Umbilical cord (tissue), 1 donor: ENCODE measurements at regions not wholly inside any gene's neighbourhood (a gene's known extent, or its start where the extent isn't known, plus 50 kb on each side); places are given as distances from the start of the nearest gene placed in this dataset.
"Not testable (repeated sequence)": the region's sequence is repeated elsewhere in the genome, so short reads cannot be mapped to it uniquely, and the experiment has no call there.

ENCODE experiments used
- DNase-seq: peaks from one replicate; pipeline ENCODE4 v3.0.0-alpha.2; 2015; ENCODE audit warnings: low spot score

DNA sequence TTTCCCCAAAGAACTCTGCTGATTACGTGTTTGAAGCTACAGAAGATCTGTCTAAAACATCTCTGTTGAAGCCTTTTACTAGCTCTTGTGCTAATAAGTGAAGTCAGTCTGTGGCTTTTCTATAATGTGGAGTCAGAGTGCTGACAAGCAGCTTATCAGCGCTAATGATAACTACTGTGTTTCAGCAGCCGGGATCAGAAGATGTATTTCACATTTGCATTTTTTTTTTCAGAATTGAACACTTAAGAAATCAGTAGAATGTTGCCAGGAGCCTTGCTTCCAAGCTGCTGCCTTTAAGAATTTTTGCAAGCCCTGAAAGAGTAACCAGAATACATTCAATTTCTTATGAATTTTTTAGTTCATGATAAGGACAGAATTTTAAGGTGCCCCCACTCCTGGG, 519.4 kb upstream of the NR5A2 start:
- no peak for DNase-seq

DNA sequence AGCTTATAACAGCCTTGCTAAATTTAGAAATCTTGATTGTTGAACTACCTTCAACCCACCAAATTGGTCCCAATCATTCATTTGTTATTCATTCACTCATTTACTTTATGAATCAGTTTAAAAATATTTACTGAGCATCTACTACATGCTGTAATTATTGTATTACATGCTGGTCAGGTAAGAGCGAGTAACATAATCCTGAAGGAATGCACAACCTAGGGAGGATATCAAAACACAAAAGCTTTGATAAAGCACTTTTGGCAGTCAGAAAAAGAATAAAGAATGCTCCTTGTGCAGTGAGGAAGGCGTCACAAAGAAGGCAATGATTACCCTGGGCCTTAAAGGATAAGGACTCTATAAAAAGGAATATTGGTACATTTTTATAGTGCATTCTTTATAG, 518.9 kb upstream of the NR5A2 start:
- DNase-seq = no peak

DNA sequence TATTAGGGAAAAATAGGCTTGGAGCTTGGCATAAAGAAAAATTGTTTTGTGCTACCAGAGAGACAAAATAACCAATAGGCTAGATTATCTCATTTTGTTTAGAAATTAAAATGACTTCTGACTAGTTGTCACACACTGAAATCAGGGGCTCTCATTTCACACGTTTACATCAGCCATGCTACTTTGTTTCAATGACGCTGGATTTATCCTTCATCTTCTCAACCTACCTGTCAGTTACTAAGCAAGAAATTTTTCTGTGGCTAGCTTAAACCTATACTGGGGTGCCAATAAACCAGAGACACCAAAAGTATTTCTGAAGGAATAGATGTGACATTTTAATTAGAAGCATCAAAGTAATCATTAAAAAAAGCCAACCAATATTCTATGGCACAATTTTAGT, 518.1 kb upstream of the NR5A2 start:
- no peak for DNase-seq

DNA sequence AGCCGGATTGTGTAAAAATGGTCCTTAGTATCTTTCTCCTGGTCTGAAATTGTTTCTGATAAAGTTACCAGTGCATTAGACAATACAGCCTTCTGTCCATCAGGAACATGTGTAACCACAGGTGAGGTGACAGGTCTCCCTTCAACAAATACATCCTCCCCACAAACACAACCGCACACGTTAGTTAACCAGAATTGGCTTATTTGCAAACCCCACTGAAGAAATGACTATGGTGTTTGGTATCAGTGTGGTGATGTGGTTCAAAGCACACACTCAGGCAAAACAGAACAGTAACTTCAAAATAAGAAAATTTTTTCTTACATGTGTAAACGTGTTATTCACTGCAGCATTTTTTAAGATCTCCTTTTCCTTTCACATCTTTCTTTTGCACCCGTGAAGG, 517.2 kb upstream of the NR5A2 start:
- DNase-seq = no peak

DNA sequence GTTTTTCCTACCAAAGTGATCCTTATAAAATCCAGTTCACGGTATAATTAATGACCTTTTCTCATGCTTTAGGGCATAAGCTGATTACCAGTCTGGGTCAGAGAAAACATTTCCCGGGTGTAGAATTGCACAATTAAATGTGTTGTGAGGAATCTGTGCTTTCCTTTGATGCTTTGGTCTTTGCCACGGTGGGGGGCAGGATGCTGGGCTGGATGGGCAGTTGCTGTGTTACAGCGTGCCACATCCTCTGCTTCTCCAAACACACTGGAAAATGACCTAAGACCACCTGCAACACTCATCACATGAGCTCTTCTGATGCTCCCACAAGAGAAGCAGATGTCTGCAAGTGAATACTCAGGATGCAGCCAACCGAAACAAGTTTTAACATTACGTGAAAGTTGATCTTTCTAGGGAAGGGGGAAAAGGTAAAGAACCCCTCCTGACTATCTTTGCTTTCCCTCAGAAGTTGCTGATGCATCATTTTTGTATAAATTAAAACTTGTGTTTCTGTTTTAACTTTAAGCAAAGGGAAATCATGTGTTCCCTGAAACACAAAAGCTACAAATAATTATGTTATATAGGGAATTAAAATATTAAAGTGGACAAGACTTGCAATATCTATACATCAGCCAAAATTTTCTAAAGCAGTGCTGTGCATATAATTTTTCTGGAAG, 515.3 kb upstream of the NR5A2 start:
- no peak for DNase-seq

DNA sequence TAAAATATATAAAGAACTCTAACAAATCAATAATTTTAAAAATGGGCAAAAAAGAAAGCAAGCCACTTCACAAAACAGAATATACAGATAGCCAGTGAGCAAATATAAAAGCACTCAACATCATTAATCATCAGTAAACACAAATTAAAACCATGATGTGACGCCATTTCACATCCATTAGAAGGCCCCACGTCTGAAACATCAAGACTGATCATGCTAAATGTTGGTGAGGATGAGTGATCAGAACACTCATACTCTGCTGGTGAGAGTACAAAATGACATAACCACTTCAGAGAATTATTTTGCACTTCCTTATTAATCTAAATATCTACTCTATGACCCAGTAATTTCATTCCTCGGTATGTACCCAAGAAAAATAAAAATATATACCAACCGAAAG, 512.2 kb upstream of the NR5A2 start:
- no peak for DNase-seq

DNA sequence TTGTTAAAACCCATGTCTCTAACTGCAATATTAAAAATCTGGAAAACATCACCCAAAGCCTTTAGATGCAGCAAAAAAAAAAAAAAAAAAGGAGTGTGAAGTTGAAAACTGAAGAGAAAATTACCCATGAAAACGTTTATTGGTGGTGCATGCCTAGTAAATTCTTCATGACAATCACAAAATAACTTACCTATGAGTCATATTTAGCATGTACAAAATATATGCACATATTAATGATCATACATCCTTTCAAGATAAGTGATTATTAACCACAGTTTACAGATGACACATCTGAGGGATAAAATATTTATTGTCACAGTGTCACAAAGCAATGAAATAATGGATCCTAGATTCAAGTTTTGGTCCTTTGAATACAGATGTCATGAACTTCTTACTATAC, 505.2 kb upstream of the NR5A2 start:
- no peak for DNase-seq

DNA sequence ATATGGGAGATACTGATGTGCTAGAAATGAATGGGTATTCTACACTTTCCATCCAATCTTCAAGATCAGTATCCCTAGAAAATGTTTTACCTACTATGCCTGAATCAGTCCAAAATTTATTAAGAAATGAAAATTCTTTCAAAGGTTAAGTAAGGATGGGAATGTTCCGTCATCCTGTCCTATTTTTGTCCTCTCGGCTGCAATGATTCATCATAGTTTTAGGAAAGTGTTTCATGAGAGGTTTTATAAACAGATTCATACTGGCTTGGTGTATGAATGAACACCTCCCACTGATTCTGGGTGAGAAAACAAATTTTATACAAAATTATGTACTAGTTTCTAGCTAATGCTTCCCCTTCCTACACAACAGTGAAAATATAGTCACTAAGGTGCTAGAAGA, 504.6 kb upstream of the NR5A2 start:
- no peak for DNase-seq

DNA sequence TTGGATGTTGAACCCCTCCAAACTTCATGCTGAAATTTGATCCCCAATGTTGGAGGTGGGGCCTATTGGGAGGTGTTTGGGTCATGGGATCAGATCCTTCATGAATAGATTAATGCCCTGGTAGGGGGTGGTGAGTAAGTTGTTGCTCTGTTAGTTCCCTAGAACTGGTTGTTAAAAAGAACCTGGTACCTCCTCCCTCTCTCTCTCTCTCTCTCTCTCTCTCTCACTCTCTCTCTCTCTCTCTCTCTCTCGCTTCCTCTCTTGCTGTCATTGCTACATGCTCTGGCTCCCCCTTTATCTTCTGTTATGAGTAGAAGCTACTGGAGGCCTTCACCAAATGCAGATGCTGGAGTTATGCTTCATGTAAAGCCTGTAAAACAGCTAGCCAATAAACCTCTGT, 498.2 kb upstream of the NR5A2 start:
- DNase-seq = no peak

DNA sequence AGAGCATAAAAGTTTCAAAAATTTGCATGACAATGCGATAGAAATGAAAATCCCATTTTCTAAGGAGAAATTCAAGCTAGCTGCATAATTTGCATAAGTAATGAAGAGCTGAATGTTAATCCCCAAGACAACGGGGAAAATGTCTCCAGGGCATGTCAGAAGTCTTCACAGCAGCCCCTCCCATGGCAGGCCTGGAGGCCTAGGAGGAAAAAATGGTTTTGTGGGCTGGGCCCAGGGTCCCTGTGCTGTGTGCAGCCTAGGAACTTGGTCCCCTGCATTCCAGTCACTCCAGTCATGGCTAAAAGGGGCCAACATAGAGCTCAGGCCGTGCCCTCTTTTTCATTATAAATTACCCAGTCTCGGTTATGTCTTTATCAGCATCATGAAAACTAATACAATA, 494.1 kb upstream of the NR5A2 start:
- not testable (repeated sequence) for DNase-seq

DNA sequence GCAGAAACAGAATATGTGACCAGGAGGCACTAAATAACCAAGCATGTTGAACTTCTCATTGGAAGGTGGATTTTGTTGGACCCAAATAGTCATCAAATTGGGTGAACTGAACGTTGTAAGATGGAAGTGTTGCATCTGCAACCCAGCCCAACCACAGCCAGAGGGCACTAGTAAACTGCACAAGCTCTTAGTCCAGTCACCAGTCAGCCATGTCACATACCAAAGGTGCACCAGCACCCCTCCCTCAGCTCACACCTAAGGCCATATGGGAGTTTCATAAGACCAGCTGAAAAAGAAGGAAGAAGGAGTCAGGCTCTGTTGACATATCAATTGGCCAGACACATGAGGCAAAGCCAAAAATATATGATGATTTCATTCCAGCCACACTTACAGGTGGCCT, 481.7 kb upstream of the NR5A2 start:
- no peak for DNase-seq

DNA sequence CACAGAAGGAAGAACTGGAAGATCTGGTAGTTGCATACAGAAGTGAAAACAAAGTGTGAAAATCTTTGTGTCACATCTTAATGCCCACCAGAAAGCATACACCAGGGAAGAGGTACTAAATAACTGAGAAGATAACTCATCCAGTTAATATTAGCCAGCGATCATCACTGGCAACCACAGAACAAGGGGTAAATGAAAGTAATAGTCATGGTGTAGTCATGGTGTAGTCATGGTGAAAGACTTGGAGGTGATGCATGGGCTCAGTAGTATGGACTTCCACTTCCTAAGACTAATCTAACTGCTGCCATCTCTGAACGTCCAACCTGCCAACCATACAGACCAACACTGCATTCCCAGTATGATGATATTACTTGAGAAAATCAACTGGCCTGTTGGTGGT, 481.2 kb upstream of the NR5A2 start:
- DNase-seq = no peak

DNA sequence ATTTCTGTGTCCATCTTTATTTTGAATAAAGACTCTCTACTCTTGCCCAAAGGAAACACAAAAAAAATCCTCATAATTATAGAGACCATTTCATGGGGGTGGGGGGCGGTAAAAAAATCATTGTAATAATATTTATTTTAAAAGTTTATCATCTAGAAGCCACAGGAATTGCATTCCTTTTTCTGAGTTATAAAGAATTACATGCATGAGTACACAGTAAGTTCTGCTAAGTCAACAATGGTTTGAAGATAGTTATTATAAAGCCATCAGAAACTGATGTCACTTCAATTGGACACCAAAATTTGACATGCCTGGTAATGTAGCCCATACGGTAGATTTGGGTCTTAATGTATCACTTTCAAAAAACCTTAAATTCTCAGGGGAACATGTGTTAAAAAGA, 478.1 kb upstream of the NR5A2 start:
- no peak for DNase-seq

DNA sequence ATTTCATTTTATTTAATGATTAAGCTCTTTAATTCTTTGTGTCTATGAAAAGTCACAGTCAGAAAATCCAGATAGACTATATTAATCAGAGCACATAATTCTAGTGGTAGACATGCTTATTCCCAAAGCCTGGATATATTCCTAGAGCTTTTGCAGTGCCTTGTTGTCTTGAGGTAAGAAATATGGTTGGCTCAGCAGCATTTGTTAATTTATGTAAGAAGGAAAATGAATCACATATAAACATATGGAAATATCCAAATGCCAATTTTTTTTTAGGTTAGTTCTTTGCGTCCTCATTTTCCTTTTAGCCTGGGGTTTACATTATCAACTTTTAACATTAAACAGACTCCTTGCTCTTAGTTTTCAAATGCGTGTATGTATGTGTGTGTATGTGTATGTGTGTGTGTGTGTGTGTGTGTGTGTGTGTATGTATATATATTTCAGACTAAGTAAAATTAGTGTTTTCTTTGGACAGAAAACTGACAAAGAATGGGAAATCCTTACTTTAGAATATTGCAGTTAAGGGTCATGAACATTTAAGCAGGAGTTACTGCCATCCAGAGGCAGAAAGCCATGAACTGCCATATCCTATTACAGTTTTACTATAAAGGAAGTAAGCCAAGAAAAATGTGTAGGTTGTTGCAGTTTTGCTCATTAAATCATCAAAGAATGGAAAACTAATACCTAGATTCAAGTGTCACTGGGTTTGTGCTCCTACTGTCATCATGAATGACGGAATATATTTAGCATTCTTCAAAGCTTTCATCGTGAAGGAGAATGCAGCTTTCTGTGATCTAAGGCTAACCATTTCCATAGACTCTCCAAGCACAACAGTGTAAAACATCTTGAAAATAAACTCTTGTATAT, 477.1 kb upstream of the NR5A2 start:
- DNase-seq = peak; percentile 91

DNA sequence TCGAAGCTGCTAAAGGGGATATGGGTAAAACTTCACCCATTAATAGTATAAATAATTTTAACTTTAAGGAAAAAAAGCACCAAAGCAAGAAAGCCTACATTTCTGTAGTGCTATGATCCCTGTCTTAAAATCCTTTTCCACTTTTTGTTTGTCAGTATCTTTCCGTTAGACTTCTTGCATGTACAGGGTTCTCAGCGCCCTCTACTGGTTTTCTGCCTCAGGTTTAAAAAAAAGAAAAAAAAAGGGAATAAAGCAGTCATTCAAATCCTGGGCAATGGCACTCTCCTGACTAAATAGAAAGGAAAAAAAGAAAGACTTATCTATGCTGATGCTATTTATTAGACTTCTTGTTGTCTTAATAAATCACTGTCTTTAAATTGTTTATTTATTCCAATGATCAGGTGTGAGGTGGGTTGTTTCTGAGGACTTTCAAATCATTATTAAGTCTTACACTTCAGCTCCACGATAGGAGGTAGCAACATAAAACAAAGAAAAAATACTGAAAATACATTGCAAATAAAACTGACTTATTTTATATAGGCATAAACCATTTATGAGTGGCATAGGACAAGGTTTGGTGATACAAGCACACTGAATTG, 475.4 kb upstream of the NR5A2 start:
- DNase-seq = peak; percentile 77

DNA sequence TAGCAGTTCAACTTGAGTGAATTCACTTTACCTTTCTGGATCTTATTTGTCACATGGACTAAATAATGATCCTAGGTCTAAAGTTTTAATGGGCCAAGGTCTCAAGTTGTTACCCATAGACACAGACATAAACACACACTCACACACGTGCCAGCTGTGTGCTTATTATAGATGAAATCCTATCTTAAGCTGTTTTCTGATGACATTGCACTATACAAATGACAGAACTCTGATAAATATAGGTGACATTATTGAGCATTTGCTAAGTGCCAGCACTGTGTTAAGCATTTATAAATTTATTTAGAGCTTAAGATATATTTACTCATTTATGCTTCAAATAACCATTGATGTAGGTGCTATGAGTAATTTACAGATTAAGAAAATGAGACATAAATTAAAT, 474.4 kb upstream of the NR5A2 start:
- DNase-seq = no peak

DNA sequence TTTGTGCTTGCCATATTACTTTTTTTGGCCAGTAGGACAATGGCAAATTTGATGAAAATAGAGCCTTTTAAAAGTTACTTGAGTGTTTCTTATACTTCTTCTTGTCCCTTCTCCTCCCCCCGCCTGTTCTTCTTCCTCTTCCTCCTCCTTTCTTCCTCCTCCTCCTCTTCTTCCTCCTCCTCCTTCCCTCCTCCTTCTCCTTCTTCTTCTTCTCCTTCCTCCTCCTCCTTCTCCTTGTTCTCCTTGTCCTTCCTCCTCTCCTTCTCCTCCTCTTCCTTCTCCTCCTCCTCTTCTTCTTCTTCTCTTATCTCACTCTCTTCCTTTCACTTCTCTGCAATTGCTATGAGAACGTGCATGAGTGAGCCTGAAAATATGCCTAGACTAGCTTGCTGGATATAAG, 466.2 kb upstream of the NR5A2 start:
- DNase-seq = no peak

DNA sequence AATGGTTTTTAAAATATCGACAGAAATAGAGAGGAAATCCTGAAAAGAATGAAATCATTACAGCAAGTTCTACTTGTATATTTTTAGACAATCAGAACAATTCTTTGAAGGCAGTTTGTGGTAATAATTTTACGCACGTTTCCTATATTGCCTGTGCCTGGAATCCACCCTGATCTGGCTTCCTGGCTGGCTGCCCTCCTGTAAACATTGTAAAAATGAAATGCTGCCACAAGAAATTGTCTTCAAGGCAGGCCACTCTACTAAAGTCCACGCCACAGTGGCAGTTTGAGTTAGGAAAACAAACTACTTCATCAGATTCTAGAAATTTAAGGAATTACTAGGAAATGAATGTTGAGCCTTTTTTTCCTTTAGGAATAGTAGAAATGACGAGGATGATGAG, 454.5 kb upstream of the NR5A2 start:
- peak; percentile 45 for DNase-seq

DNA sequence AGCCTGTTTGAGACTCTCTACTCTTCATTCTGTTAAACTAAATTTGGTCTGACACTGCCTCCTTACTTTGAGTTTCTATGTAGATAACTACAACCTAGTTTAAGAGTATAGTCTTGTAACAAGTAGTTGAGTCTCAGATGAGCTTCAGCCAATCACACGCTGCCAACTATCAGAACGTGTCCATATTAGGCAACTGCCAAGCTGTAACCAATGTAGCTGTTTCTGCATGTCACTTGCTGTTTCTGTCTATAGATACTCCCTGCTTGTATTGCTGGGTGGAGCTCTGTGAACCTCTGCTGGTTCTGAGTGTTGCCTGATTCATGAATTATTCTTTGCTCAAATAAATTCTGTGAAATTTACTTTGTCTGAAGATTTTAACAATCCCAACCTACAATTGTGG, 452.6 kb upstream of the NR5A2 start:
- DNase-seq = no peak

DNA sequence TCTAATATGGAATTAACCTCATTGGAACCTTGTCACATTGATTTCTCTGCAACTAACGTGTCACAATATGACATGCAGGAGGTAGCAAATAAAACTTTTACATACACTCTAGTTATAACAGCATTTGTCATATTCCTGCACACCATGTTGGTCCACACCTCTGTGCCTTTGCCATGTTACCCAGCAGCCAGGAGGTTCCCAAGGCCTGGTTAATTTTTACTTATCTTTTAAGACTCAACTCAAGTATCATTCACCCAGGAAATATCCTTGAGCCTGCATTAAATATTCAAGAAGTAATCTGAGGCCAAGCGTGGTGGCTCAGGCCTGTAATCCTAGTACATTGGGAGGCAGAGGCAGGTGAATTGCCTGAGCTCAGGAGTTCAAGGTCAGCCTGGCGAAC, 447.2 kb upstream of the NR5A2 start:
- DNase-seq = no peak

DNA sequence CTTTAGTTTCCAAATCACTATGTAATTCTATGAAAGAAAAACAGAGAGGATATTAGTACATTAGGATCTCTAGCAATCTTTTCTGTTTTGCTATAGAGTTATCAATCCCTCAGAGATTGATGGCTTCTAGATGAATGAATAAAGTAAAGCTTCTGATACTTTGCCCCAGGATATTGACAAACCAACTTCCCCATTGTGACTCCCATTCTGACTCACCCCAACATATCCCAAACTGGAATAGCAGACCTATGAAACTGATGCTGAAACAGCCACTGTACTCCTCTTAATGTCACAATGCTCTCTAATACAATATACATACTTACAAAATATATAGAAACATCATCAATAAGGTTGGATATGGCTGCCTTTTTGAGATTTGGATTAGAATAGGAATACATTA, 442.1 kb upstream of the NR5A2 start:
- no peak for DNase-seq

DNA sequence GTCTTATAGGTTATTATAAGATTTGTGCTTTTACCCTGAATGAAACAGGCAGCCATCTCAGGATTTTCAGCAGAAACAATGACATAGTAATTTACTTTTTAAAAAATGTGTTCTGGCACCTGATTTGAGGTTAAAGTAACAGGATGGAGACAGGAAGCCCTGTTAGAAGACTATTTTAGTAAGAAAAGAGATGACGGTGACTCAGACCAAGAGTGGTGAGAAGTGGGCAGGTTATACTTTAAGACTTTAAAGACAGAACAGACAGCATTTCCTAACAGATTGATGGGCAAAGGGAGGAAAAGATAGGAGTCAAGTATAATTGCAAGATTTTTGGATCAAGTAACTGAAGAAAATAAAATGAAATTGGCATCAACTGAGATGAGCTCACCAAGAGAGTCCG, 436.8 kb upstream of the NR5A2 start:
- peak; percentile 1 for DNase-seq

DNA sequence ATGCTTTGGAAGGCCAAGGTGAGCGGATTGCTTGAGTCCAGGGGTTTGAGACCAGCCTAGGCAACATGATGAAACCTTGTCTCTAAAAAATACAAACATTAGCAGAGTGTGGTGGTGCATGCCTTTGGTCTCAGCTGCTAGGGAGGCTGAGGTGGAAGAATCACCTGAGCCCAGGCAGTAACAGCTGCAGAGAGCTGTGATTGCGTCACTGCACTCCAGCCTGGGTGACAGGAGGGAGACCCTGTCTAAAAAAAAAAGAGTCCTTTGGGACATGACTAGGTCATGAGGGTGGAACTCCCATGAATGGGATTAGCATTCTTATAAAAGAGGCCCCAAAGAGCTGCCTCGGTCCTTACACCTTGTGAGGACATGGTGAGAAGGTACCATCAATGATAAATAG, 436.0 kb upstream of the NR5A2 start:
- DNase-seq = no peak
